ENCODE measurements at regions not wholly inside any gene's neighbourhood (a gene's known extent, or its start where the extent isn't known, plus 50 kb on each side); places are given as distances from the start of the nearest gene placed in this dataset.

GRCh38 chr6:94254689-94255088 is 835.3 kb upstream of the EPHA7 start:
- no peak overlapping the region for H2AFZ ChIP-seq (ENCODE audit: low read depth, low read length)
- no peaks in the 10 kb centered on the region for H3K27me3 ChIP-seq (ENCODE audit: insufficient read depth, low read depth, low read length)
- H3K36me3 ChIP-seq (ENCODE audit: insufficient read depth, low read length): no peaks in the 10 kb centered on the region
- H3K9me2 ChIP-seq (ENCODE audit: insufficient read depth, low read length): no peaks in the 10 kb centered on the region
- no peak overlapping the region for H3K27ac ChIP-seq (ENCODE audit: low read length)
- no peaks in the 10 kb centered on the region for H3K9me3 ChIP-seq (ENCODE audit: low read length)
- no peaks in the 10 kb centered on the region for H4K20me1 ChIP-seq (ENCODE audit: insufficient read depth)
- TF ChIP-seq, protein P1, sequence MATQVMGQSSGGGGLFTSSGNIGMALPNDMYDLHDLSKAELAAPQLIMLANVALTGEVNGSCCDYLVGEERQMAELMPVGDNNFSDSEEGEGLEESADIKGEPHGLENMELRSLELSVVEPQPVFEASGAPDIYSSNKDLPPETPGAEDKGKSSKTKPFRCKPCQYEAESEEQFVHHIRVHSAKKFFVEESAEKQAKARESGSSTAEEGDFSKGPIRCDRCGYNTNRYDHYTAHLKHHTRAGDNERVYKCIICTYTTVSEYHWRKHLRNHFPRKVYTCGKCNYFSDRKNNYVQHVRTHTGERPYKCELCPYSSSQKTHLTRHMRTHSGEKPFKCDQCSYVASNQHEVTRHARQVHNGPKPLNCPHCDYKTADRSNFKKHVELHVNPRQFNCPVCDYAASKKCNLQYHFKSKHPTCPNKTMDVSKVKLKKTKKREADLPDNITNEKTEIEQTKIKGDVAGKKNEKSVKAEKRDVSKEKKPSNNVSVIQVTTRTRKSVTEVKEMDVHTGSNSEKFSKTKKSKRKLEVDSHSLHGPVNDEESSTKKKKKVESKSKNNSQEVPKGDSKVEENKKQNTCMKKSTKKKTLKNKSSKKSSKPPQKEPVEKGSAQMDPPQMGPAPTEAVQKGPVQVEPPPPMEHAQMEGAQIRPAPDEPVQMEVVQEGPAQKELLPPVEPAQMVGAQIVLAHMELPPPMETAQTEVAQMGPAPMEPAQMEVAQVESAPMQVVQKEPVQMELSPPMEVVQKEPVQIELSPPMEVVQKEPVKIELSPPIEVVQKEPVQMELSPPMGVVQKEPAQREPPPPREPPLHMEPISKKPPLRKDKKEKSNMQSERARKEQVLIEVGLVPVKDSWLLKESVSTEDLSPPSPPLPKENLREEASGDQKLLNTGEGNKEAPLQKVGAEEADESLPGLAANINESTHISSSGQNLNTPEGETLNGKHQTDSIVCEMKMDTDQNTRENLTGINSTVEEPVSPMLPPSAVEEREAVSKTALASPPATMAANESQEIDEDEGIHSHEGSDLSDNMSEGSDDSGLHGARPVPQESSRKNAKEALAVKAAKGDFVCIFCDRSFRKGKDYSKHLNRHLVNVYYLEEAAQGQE (IDR thresholded peaks at IDR 0.05; ENCODE audit: borderline replicate concordance): no peak
- TF ChIP-seq RAD21 (conservative IDR thresholded peaks at IDR 0.05) (peak; percentile 64), EP300 (conservative IDR thresholded peaks at IDR 0.05; ENCODE audit: poor library complexity, severe bottlenecking) (no peak), SMC3 (conservative IDR thresholded peaks at IDR 0.05; ENCODE audit: poor library complexity) (peak; percentile 57), CTCF (IDR thresholded peaks at IDR 0.05; ENCODE audit: poor library complexity, severe bottlenecking) (peak; percentile 52)
- H3F3A ChIP-seq (ENCODE audit: insufficient read depth, low read length, poor library complexity, severe bottlenecking): no peaks in the 10 kb centered on the region
- H3K4me2 ChIP-seq (ENCODE audit: low read length): no peak overlapping the region
- no peak overlapping the region for H3K9ac ChIP-seq (ENCODE audit: low read length)
- no peak overlapping the region for H3K4me3 ChIP-seq (ENCODE audit: low read length)
- H3K79me2 ChIP-seq (replicated peaks; ENCODE audit: insufficient read depth, low read length): no peaks in the 10 kb centered on the region

DNA sequence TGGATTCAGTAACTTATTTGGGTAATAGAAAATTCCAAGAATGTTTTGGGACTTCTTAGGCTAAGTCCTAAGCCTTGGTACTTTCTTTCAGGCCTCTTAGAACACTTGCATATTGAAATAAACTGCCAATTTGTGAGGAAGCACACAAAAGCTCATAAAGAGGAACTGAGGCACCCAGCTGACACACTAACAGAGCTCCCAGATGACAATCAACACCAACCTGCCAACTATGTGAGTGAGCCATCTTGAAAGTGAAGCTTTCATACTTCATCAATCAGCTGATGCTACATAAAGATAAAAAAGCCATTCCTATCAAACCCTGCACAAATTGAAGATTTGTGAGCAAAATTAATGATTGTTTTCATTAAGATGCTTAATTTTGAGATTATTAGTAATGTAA is 832.5 kb upstream of the EPHA7 start:
- TF ChIP-seq CTCF (IDR thresholded peaks at IDR 0.05; ENCODE audit: poor library complexity, severe bottlenecking): no peak
- TF ChIP-seq MXI1 (conservative IDR thresholded peaks at IDR 0.05; ENCODE audit: poor library complexity, severe bottlenecking): no peak
- TF ChIP-seq RAD21 (conservative IDR thresholded peaks at IDR 0.05): no peak
- no peak for TF ChIP-seq EP300 (conservative IDR thresholded peaks at IDR 0.05; ENCODE audit: poor library complexity, severe bottlenecking)
- TF ChIP-seq POLR2AphosphoS5 (IDR thresholded peaks at IDR 0.05): no peak
- no peak for TF ChIP-seq SMC3 (conservative IDR thresholded peaks at IDR 0.05; ENCODE audit: poor library complexity)
- TF ChIP-seq EZH2 (IDR thresholded peaks at IDR 0.05; ENCODE audit: borderline replicate concordance, insufficient read depth, low read length, poor library complexity, severe bottlenecking): no peak
- TF ChIP-seq, protein P1 (IDR thresholded peaks at IDR 0.05; ENCODE audit: borderline replicate concordance): no peak
- no peak for TF ChIP-seq TAF1 (IDR thresholded peaks at IDR 0.05; ENCODE audit: low read depth)
- H3K79me2 ChIP-seq (replicated peaks; ENCODE audit: insufficient read depth, low read length): no peaks in the 10 kb centered on the region
- no peaks in the 10 kb centered on the region for H4K20me1 ChIP-seq (ENCODE audit: insufficient read depth)
- H3K27ac ChIP-seq (ENCODE audit: low read length): no peak overlapping the region
- H2AFZ ChIP-seq (ENCODE audit: low read depth, low read length): no peak overlapping the region
- H3K36me3 ChIP-seq (ENCODE audit: insufficient read depth, low read length): no peaks in the 10 kb centered on the region
- no peaks in the 10 kb centered on the region for H3K9me3 ChIP-seq (ENCODE audit: low read length)
- no peak overlapping the region for H3K9ac ChIP-seq (ENCODE audit: low read length)
- H3K27me3 ChIP-seq (ENCODE audit: insufficient read depth, low read depth, low read length): no peaks in the 10 kb centered on the region
- H3K9me2 ChIP-seq (ENCODE audit: insufficient read depth, low read length): no peaks in the 10 kb centered on the region
- no peak overlapping the region for H3K4me2 ChIP-seq (ENCODE audit: low read length)
- no peaks in the 10 kb centered on the region for H3F3A ChIP-seq (ENCODE audit: insufficient read depth, low read length, poor library complexity, severe bottlenecking)
- H3K4me3 ChIP-seq (ENCODE audit: low read length): no peak overlapping the region

All from neural cell (in vitro differentiated cells).